ENCODE measurements at regions not wholly inside any gene's neighbourhood (a gene's known extent, or its start where the extent isn't known, plus 50 kb on each side); places are given as distances from the start of the nearest gene placed in this dataset.

- no peak for ATAC-seq
Measured at GRCh38 chr3:44000586-44000985, 241.1 kb upstream of the TOPAZ1 start.

GRCh38 chr3:44001072-44001471 is 240.6 kb upstream of the TOPAZ1 start:
- WGBS, 3 donors: 71 to 74% (median 72%) methylated on average over 3 of the region's 3 CpGs
- TF ChIP-seq CTCF (IDR thresholded peaks at IDR 0.05): no peak
- Histone ChIP-seq H3K27ac (no peak overlapping the region), H3K4me1 (peaks cover 21% of the 10 kb centered on the region), H3K4me3 (no peak overlapping the region), H3K27me3 (ENCODE audit: insufficient read depth in 3 of 3, low read length in 2 of 3) (peaks cover 6 to 78% (median 31%) of the 10 kb centered on the region in 3 donors), H3K36me3 (ENCODE audit: insufficient read depth in 1 of 2, low read depth in 1 of 2) (no peaks in the 10 kb centered on the region), H3K9me3 (no peaks in the 10 kb centered on the region)
- intact Hi-C loops (cut with DNase I): no loop called here
- no peak for DNase-seq
- ATAC-seq: no peak

More at GRCh38 chr3:44000586-44000985, 241.1 kb upstream of the TOPAZ1 start:
- DNase-seq: no peak
- no peak overlapping the region for H3K27ac ChIP-seq
- no peak overlapping the region for H3K4me3 ChIP-seq
- peaks cover 22% of the 10 kb centered on the region for H3K4me1 ChIP-seq
- 71 to 76% (median 72%) methylated on average over 3 of the region's 3 CpGs for WGBS, 3 donors
- TF ChIP-seq CTCF (IDR thresholded peaks at IDR 0.05): no peak
- intact Hi-C loops (cut with DNase I): no loop called here
- peaks cover 6 to 79% (median 36%) of the 10 kb centered on the region in 3 donors for H3K27me3 ChIP-seq (ENCODE audit: insufficient read depth in 3 of 3, low read length in 2 of 3)
- H3K9me3 ChIP-seq: no peaks in the 10 kb centered on the region
- H3K36me3 ChIP-seq (ENCODE audit: insufficient read depth in 1 of 2, low read depth in 1 of 2): no peaks in the 10 kb centered on the region

GRCh38 chr3:44003801-44004200 is 237.9 kb upstream of the TOPAZ1 start:
- peaks cover 6 to 50% (median 9%) of the 10 kb centered on the region in 3 donors for H3K27me3 ChIP-seq (ENCODE audit: insufficient read depth in 3 of 3, low read length in 2 of 3)
- TF ChIP-seq CTCF (IDR thresholded peaks at IDR 0.05): no peak
- 67 to 69% (median 68%) methylated on average over 6 of the region's 6 CpGs for WGBS, 3 donors
- H3K36me3 ChIP-seq (ENCODE audit: insufficient read depth in 1 of 2, low read depth in 1 of 2): no peaks in the 10 kb centered on the region
- H3K9me3 ChIP-seq: no peaks in the 10 kb centered on the region
- no peak overlapping the region for H3K27ac ChIP-seq
- H3K4me3 ChIP-seq: no peak overlapping the region
- ATAC-seq (no peak), DNase-seq (no peak)
- intact Hi-C loops (cut with DNase I): no loop called here
- no peaks in the 10 kb centered on the region for H3K4me1 ChIP-seq

GRCh38 chr3:44011680-44012079 is 230.0 kb upstream of the TOPAZ1 start:
- 85 to 89% (median 85%) methylated on average over 10 of the region's 10 CpGs for WGBS, 3 donors
- H3K27ac ChIP-seq: no peak overlapping the region
- H3K9me3 ChIP-seq: no peaks in the 10 kb centered on the region
- no peak overlapping the region for H3K4me3 ChIP-seq
- intact Hi-C loops (cut with DNase I): no loop called here
- no peak for TF ChIP-seq CTCF (IDR thresholded peaks at IDR 0.05)
- no peaks in the 10 kb centered on the region for H3K4me1 ChIP-seq
- DNase-seq (no peak), ATAC-seq (no peak)
- no peaks in the 10 kb centered on the region for H3K36me3 ChIP-seq (ENCODE audit: insufficient read depth in 1 of 2, low read depth in 1 of 2)
- peaks cover 0 to 5% (median 2%) of the 10 kb centered on the region in 3 donors for H3K27me3 ChIP-seq (ENCODE audit: insufficient read depth in 3 of 3, low read length in 2 of 3)

- Histone ChIP-seq H3K36me3 (ENCODE audit: insufficient read depth in 1 of 2, low read depth in 1 of 2) (no peaks in the 10 kb centered on the region), H3K27me3 (ENCODE audit: insufficient read depth in 3 of 3, low read length in 2 of 3) (peaks cover 0 to 5% (median 2%) of the 10 kb centered on the region in 3 donors), H3K4me3 (no peak overlapping the region), H3K4me1 (no peaks in the 10 kb centered on the region), H3K27ac (no peak overlapping the region), H3K9me3 (no peaks in the 10 kb centered on the region)
- ATAC-seq: no peak
- 80 to 89% (median 81%) methylated on average over 13 of the region's 13 CpGs for WGBS, 3 donors
- TF ChIP-seq CTCF (IDR thresholded peaks at IDR 0.05): no peak
- intact Hi-C loops (cut with DNase I): no loop called here
- no peak for DNase-seq
Measured at GRCh38 chr3:44012160-44012899, 229.4 kb upstream of the TOPAZ1 start.

All from psoas muscle (tissue), 7 donors.